Erythroblast (primary cell): ENCODE measurements at regions not wholly inside any gene's neighbourhood (a gene's known extent, or its start where the extent isn't known, plus 50 kb on each side); places are given as distances from the start of the nearest gene placed in this dataset.

ENCODE experiments used
- GATA1 ChIP-seq: IDR thresholded peaks from 2 replicates; pipeline ENCODE4 v1.6.1; 2011; ENCODE audit warnings: low read depth, mild to moderate bottlenecking, control low read depth, low read length, moderate library complexity
- POLR2A ChIP-seq: IDR thresholded peaks from 2 replicates; pipeline ENCODE4 v1.6.1; 2011; ENCODE audit warnings: mild to moderate bottlenecking, low read length

- TF ChIP-seq POLR2A (no peak), GATA1 (no peak)
These were observed 54.6 kb upstream of the GPR158 start for GRCh38 chr10:25120188-25120587.
